ENCODE measurements at regions not wholly inside any gene's neighbourhood (a gene's known extent, or its start where the extent isn't known, plus 50 kb on each side); places are given as distances from the start of the nearest gene placed in this dataset.
A peak's percentile ranks its signal among the peaks of the same experiment; 100 is the strongest.
"Not testable (repeated sequence)": the region's sequence is repeated elsewhere in the genome, so short reads cannot be mapped to it uniquely, and the experiment has no call there.

- DNase-seq (ENCODE audit: low read depth) = no peak
Measured at GRCh38 chr12:65739606-65740005, 84.7 kb upstream of the HMGA2 start.

GRCh38 chr12:65740506-65740872 lies 83.8 kb upstream of the HMGA2 start:
- no peak for DNase-seq (ENCODE audit: low read depth)

GRCh38 chr12:65740873-65741600 lies 83.2 kb upstream of the HMGA2 start:
- DNase-seq (ENCODE audit: low read depth) = no peak

DNA sequence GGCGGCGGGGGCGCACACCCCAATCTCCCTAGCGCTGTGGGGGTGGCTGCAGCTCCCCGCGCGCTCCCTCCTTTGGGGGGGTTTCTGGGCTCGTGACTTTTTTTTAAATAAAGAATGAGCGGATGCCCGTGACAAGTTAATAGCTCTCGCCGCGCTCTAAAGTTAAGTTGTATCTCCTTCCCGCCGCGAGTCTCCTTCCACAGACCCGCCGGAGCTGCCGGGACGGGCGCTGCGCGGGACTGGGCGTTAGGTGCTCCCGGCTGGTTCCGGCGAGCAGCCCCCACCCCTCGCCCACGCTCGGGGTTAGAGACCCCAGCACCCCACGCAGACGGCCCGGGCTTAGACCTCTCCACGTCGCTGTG lies 82.6 kb upstream of the HMGA2 start:
- DNase-seq (ENCODE audit: low read depth) = no peak

- no peak for DNase-seq (ENCODE audit: low read depth)
Measured at GRCh38 chr12:65742018-65743010, 82.0 kb upstream of the HMGA2 start.

GRCh38 chr12:65744236-65744840 lies 79.9 kb upstream of the HMGA2 start:
- not testable (repeated sequence) for DNase-seq (ENCODE audit: low read depth)

DNA sequence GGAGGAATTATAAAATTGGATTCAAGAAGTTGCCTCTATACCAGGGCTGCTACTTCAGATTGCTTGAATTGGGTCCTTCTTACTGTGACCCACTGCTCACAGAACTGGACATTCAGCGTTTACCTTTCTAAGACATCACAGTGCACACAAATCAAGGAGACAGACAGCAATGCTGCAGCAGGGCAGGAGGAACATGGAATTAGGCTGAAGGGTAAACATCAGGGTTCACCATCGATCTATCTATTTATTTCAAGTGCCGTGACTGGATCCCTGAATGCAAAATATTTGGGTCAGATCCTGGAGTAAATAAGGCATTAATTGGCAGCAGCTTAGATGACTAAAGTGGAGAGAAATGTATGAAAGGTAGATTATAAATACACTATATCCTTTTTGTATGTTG lies 76.9 kb upstream of the HMGA2 start:
- no peak for DNase-seq (ENCODE audit: low read depth)

DNA sequence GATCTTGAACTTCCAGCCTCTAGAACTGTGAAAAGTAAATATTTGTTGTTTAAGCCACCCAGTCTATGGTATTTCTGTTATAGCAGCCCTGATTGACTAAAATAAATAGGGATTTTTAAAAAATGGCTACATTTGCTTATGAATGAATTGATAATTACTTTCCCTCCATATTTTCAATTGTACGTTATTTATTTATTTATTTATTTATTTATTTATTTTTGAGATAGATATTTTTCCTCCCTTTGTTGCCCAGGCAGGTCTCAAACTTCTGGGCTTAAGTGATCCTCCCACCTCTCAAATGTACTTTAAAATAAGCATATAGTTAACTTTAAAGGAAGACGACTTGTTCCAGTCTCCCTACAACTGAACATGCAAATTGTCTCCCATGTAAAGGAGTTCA lies 76.0 kb upstream of the HMGA2 start:
- DNase-seq (ENCODE audit: low read depth) = no peak

DNA sequence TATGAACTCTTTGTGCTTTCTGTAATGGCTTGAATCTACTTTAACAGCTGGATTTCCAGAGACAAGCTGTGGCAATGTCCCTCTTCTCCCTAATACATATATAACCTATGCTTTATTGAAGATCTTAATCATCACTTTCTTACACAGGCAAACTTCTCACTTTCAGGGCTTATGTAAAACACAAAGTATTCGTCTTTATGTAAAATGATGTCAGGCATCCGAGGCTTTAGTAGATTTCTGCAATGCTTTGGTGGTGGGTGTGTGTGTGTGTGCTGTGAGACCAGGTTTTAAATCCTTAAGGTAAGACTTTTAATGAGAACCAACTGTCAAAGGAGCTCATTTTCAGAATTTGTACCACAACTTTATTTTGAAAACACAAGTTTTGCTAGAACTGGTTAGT lies 70.0 kb upstream of the HMGA2 start:
- no peak for DNase-seq (ENCODE audit: low read depth)

GRCh38 chr12:65754744-65755595 lies 69.3 kb upstream of the HMGA2 start:
- no peak for DNase-seq (ENCODE audit: low read depth)

- DNase-seq (ENCODE audit: low read depth) = no peak
Measured at GRCh38 chr12:65755596-65755978, 68.7 kb upstream of the HMGA2 start.

DNA sequence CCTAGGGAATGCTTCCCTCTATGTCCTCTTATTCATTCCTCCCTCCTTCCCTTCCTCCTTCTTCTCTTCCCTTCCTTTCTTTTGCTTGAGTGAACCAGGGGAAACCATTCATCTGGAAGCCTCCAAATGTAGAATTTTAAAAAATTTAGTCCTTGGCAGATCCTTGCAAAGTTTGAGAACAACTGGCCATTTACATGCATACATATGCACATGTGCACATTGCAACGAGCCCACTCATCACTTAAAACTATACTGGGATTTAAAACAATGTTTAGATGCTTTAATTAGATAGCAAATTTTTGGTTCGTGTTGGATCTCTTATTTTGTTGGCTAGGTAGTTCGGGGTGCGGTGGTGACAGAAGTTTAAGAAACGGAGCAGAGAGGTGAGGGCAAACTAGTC lies 68.0 kb upstream of the HMGA2 start:
- no peak for DNase-seq (ENCODE audit: low read depth)

DNA sequence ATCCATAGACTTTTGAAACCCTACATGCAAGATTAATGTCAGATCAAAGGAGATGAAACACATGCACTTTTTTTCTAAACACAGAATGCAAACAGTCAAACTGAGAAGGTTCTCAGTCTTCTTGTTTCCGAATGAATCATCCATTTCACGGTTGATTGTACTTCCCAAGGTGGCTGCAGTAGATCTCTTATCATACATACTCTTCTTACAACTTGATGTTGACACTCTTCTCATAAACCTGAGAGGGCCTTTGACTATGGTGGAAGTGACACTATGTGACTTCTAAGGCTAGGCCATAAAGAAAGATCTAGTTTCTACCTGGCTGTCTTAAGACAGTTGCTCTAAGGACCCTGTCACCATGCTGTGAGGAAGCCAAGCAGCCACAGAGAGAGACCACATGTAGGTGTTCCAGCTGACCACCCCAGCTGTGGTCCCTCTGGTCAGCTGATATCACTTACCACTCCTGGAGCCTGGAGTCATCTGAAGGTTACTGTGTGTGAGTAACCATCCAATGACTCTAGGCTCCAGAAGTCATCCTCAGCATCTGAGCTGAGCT lies 67.2 kb upstream of the HMGA2 start:
- DNase-seq (ENCODE audit: low read depth) = no peak

DNA sequence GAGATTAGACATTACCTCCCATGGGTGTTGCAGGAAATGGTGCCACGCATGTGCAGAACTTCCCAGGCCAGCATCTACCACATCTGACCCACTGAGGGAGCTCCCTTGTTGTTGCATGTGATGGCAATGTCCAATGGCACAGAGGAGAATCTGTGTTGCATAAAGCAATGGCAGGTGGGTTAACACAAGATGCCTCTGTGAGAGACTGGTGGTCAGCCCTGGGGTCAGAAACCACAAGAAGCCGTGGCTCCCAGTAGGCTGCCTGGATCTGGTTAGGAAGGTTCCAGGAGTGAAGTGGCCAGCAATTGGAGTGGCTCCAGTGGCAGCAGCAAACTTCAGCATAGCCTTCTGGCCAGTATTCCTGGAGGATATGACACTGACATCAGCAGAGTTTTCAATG lies 65.9 kb upstream of the HMGA2 start:
- DNase-seq (ENCODE audit: low read depth) = no peak

DNA sequence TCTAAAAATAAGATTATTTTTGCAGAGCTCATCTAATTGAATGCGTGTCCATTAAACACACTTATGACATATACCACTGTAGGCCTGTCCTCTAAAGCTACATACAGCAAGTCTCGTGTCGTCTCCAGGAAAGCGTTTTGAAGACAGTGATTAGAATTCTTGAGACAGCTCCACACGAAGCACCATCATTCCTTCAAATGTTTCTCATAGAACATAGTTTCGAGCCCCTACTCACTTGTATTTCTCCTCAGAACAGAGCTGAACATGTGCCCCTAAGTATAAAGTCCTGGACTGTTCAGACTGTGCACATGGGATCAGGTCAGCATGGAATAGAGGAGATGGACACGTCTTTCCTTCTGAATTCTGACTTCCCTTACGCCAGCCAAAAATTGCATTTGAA lies 64.5 kb upstream of the HMGA2 start:
- no peak for DNase-seq (ENCODE audit: low read depth)

DNA sequence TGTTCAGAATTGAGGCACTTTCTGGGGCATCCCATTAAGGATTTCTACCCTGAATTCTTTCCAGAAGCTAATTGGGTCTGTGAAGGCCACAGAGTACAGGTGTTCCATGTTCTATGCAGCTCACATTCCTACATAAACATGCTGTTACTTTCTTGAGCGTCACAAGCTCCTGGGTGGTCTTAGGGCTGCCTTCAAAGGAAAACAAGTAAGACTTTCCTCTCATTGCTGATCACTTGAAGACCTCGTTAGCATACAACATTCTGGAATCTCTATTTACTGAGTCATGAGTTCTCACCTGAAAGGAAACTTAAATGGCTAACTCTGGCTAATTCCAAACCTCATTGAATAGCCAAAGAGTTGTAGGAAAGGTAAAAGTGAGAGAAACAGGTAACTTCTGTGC lies 63.0 kb upstream of the HMGA2 start:
- DNase-seq (ENCODE audit: low read depth) = no peak

GRCh38 chr12:65764325-65764724 lies 60.0 kb upstream of the HMGA2 start:
- DNase-seq (ENCODE audit: low read depth) = no peak

DNA sequence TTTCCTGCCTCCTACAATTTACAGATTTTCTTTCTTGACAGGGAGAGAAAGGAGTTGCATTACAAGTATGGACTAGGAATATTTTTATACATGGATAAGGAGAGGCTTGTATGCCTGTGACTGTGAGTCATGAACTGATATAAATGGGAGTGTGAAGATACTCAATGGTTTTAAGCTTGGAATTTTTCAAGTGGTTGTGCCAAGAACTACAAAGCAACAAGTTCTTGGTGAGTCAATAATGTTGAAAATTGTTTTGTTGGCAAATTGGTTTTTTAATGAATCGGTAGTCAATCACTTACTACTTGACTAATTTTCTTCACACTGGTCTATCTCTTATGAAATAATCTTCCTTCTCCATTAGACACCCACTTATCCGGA lies 58.9 kb upstream of the HMGA2 start:
- peak; percentile 49 for DNase-seq (ENCODE audit: low read depth)

GRCh38 chr12:65769880-65770279 lies 54.4 kb upstream of the HMGA2 start:
- no peak for DNase-seq (ENCODE audit: low read depth)

Data from HS-5 (cell line).